Cardiac fibroblast (primary cell): ENCODE measurements at regions not wholly inside any gene's neighbourhood (a gene's known extent, or its start where the extent isn't known, plus 50 kb on each side); places are given as distances from the start of the nearest gene placed in this dataset.

Source experiments
- DNase-seq, 2 donors: peaks; one replicate each; pipeline versions ENCODE4 v3.0.0 to v3.0.0-alpha.2; 2010; ENCODE audit warnings: low read depth in 2 of 2
- H3K4me3 ChIP-seq, 2 donors: replicated peaks in 1 of 2; 1 replicate in 1 of 2; 2 replicates in 1 of 2; pipeline ENCODE4 v1.5.1; 2011; ENCODE audit warnings: low read depth in 2 of 2, low read length in 2 of 2, mild to moderate bottlenecking in 2 of 2, moderate library complexity in 1 of 2
- CTCF ChIP-seq: IDR thresholded peaks from one replicate; pipeline ENCODE4 v1.5.1; 2011; ENCODE audit warnings: low read depth, mild to moderate bottlenecking, low read length, inconsistent platforms

- DNase-seq, result no peak
- H3K4me3 ChIP-seq, result no peak overlapping the region
- TF ChIP-seq CTCF, result no peak
Observed at GRCh38 chr9:75274781-75275180, 186.5 kb downstream of the OSTF1 start.

DNA sequence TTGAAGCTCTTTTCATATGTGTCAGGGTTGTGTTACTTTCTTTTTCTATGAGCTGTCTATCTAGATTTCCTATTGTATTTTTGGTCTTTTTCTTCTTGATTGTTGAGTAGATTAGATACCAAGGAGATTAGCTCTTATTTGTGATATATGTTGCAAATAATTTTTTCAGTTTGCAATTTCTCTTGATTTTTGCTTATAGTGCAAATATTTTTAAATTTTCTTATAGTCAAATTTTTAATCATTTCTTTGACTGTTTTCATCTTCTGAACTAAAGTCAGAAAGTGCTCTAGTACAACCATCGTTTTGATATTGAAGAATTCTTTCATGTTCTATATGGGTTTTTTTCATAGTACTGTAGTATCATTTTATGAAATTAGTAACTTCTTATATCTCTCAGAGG is 193.7 kb downstream of the OSTF1 start:
- no peak for TF ChIP-seq CTCF
- DNase-seq, result no peak
- no peak overlapping the region for H3K4me3 ChIP-seq

DNA sequence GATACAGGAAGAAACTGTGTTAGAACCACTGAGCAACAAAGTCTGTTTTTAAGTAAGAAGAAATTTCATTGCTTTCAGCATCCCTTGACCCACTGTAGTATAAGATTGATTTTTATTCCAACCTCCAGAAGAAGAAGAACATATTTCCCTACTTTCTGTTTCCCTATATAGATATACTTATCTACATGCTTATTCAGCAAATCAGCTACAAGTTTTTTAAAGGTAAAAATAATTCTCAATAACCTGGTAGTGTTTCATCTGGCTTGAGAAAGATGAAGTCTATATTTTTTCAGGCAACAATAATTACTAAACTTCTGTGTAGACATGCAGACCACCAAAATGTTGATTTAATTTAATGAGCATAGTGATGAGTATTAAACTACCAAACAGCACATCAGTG is 201.0 kb downstream of the OSTF1 start:
- no peak overlapping the region for H3K4me3 ChIP-seq
- TF ChIP-seq CTCF, result no peak

GRCh38 chr9:75299324-75299723 is 211.0 kb downstream of the OSTF1 start:
- no peak overlapping the region for H3K4me3 ChIP-seq
- no peak for DNase-seq
- no peak for TF ChIP-seq CTCF

More for the DNA sequence above, 201.0 kb downstream of the OSTF1 start:
- no peak for DNase-seq

GRCh38 chr9:75333624-75334023 is 245.3 kb downstream of the OSTF1 start:
- no peak for TF ChIP-seq CTCF
- no peak overlapping the region for H3K4me3 ChIP-seq
- DNase-seq, result no peak

DNA sequence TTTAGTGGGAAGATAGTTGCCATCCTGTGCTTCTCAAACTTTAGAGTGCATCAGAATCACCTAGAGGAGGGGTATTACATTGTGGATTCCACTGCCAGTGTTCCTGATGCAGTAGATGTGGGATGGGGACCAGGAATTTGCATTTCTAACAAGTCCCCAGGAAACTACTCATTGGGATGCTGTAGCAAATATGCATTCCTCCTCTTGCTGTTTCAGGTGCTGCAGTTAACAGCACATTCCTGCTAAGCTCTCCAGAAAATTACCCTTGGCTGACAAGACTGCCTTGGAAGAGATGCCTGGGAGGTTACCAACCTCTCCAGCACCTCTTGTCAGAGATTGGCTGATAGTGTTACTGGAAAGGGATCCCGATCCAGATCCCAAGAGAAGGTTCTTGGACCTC is 270.5 kb downstream of the OSTF1 start:
- TF ChIP-seq CTCF, result no peak
- H3K4me3 ChIP-seq, result no peak overlapping the region
- DNase-seq, result no peak

DNA sequence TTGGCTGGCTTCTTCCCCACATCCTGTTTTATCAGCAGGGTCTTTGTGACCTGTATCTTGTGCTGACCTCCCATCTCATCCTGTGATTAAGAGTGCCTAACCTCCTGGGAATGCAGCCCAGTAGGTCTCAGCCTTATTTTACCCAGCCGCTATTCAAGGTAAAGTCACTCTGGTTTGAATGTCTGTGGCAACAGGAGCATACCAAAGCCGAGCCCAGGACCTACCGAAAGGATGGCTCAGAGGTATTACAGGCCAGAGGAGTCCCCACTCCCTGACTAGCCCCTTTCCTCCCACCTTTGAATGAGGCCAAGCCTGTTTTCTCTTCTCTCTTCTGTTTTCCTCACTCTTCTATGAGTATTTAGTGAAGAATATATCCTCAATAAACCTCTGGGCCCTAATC is 271.3 kb downstream of the OSTF1 start:
- TF ChIP-seq CTCF, result no peak
- no peak for DNase-seq
- no peak overlapping the region for H3K4me3 ChIP-seq
